OCI-LY3 (cell line): ENCODE measurements at regions not wholly inside any gene's neighbourhood (a gene's known extent, or its start where the extent isn't known, plus 50 kb on each side); places are given as distances from the start of the nearest gene placed in this dataset.

ENCODE experiments used
- CTCF ChIP-seq: fragments of 200-600, 300-600 bp; sonication (generic); IDR thresholded peaks from 2 replicates; pipeline ENCODE4 v1.5.1; 2014; ENCODE audit warnings: antibody characterized with exemption, low read length, low read depth
- EZH2phosphoT487 ChIP-seq: fragments of 200-600 bp; shearing (Covaris generic); IDR thresholded peaks from 2 replicates; pipeline ENCODE4 v1.6.1; 2018; ENCODE audit warnings: antibody characterized with exemption, mixed run types, low read depth

GRCh38 chr17:79306424-79307318, 232.0 kb downstream of the ENGASE start:
- TF ChIP-seq CTCF (no peak), EZH2phosphoT487 (no peak)
